ENCODE measurements at regions not wholly inside any gene's neighbourhood (a gene's known extent, or its start where the extent isn't known, plus 50 kb on each side); places are given as distances from the start of the nearest gene placed in this dataset.

GRCh38 chr6:110041830-110042229 is 63.7 kb downstream of the GPR6 start:
- FAIRE-seq (no peak), DNase-seq (ENCODE audit: low read depth, low spot score) (no peak), ATAC-seq (no peak)
- Histone ChIP-seq H2AFZ (ENCODE audit: control insufficient read depth, low read depth, low read length) (no peak overlapping the region), H3K4me3 (no peak overlapping the region), H3K27me3 (replicated peaks in 1 of 2; ENCODE audit: control insufficient read depth in 2 of 2, insufficient read depth in 2 of 2, low read length in 1 of 2) (no peaks in the 10 kb centered on the region), H3K27ac (ENCODE audit: control insufficient read depth, insufficient read depth) (no peak overlapping the region), H3K9me3 (replicated peaks; ENCODE audit: control insufficient read depth, insufficient read depth, low read length) (no peaks in the 10 kb centered on the region), H3K4me1 (ENCODE audit: control insufficient read depth, insufficient read depth, low read length) (peaks cover 3% of the 10 kb centered on the region), H4K20me1 (ENCODE audit: control insufficient read depth, insufficient read depth) (no peaks in the 10 kb centered on the region), H3K36me3 (ENCODE audit: control insufficient read depth in 2 of 2, insufficient read depth in 2 of 2, low read length in 1 of 2) (no peaks in the 10 kb centered on the region), H3K9ac (ENCODE audit: control insufficient read depth, insufficient read depth, low read length) (no peak overlapping the region), H3K79me2 (ENCODE audit: control insufficient read depth, insufficient read depth, low read length) (no peaks in the 10 kb centered on the region), H3K4me2 (ENCODE audit: control insufficient read depth, insufficient read depth) (no peak overlapping the region)
- ChIA-PET SMC1A (ENCODE audit: uncharacterized antibody, unreplicated experiment) (interaction anchor here (0.7 kb wide), 1 partner anchor 338 kb away, joined by 4 read pairs; no protein-coding TSS in a partner anchor), RAD21 (ENCODE audit: unreplicated experiment) (no interaction called here), CTCF (interaction anchor here (1.2 kb wide), 1 partner anchor 264 kb away, joined by 4 read pairs; no protein-coding TSS in a partner anchor), POLR2A (interaction anchor here (0.6 kb wide), 1 partner anchor 169 kb away, joined by 5 read pairs; no protein-coding TSS in a partner anchor)
- WGBS (ENCODE audit: insufficient coverage, insufficient replicate concordance, low lambda C conversion rate, missing lambda C conversion rate), result 71% methylated on average over 5 of the region's 5 CpGs
- TF ChIP-seq SMAD5 (IDR thresholded peaks at IDR 0.05; ENCODE audit: low read depth) (no peak), SKIL (IDR thresholded peaks at IDR 0.05; ENCODE audit: low read depth, poor library complexity, severe bottlenecking) (no peak), MXI1 (IDR thresholded peaks at IDR 0.05; ENCODE audit: low read depth, low read length) (no peak), EED (IDR thresholded peaks at IDR 0.05; ENCODE audit: low read depth) (no peak), ATF7 (IDR thresholded peaks at IDR 0.05; ENCODE audit: low read depth) (no peak), CHD2 (IDR thresholded peaks at IDR 0.05; ENCODE audit: borderline replicate concordance, low read depth, low read length) (no peak), YBX1 (IDR thresholded peaks at IDR 0.05) (no peak), POLR2A (IDR thresholded peaks at IDR 0.05; ENCODE audit: low read depth, low read length) (no peak), SMC3 (IDR thresholded peaks at IDR 0.05; ENCODE audit: borderline replicate concordance, low read length) (no peak), STAT3 (IDR thresholded peaks at IDR 0.05; ENCODE audit: low read depth, low read length) (no peak), HDAC2 (IDR thresholded peaks at IDR 0.05) (no peak), SP1 (IDR thresholded peaks at IDR 0.05; ENCODE audit: low read depth, low read length) (no peak), SMARCA5 (IDR thresholded peaks at IDR 0.05) (no peak), MTA2 (IDR thresholded peaks at IDR 0.05; ENCODE audit: low read depth) (no peak), ZNF207 (IDR thresholded peaks at IDR 0.05; ENCODE audit: borderline replicate concordance) (no peak), ZBTB4 (CRISPR knock-in tag; IDR thresholded peaks at IDR 0.05) (no peak), SIN3A (IDR thresholded peaks at IDR 0.05; ENCODE audit: low read depth, low read length) (no peak), JUNB (IDR thresholded peaks at IDR 0.05) (no peak), TCF3 (IDR thresholded peaks at IDR 0.05; ENCODE audit: borderline replicate concordance, insufficient read depth, low read depth, low read length) (no peak)
- no TSS peak for BruUV-seq (replicated peaks)
- intact Hi-C loops (cut with micrococcal nuclease; ENCODE audit: unreplicated experiment) (loop anchor here (5.0 kb wide), 1 partner anchor 140 kb away; the partner anchor contains the start of gene CDC40), in situ Hi-C loops (cut with MboI) (loop anchor here (5.0 kb wide), 2 partner anchors 340 to 515 kb away; no protein-coding TSS in a partner anchor)

Data from GM12878 (cell line).